ENCODE measurements at regions not wholly inside any gene's neighbourhood (a gene's known extent, or its start where the extent isn't known, plus 50 kb on each side); places are given as distances from the start of the nearest gene placed in this dataset.
"Not testable (repeated sequence)": the region's sequence is repeated elsewhere in the genome, so short reads cannot be mapped to it uniquely, and the experiment has no call there.

DNA sequence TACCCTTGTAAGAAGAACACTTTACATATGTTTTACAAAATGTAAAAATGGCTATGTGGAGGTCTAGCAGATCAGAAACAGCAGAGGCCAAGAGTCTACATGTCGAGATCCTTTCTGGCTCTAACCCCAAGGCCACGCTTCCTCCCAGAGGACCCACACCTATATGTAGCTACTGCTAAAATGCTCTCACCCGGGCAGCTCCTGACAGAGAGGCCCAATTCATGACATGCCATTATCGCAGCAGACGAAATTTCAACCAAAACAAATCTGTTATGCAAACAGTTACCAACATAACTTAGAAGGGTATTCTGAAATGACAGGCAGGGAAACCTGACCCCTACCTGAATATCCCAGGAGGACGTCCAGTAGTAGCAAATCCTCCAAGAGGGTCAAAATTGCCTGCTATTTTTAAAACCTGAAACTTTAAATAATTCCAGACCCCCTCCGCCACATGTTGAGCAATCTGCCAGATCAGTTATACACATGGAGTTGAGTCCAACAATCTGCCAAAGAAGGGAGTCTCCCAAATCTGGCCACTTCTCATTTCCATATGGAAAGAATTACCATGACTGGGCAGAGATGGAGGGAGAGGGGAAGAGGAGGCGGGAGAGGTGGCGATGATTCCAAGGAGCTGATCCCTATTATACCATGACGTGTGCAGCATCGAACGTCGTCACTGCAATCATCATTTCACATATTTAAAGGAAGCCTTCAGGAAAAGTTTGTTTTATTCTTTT, 192.9 kb upstream of the TBL1X start:
- DNase-seq, result no peak

DNA sequence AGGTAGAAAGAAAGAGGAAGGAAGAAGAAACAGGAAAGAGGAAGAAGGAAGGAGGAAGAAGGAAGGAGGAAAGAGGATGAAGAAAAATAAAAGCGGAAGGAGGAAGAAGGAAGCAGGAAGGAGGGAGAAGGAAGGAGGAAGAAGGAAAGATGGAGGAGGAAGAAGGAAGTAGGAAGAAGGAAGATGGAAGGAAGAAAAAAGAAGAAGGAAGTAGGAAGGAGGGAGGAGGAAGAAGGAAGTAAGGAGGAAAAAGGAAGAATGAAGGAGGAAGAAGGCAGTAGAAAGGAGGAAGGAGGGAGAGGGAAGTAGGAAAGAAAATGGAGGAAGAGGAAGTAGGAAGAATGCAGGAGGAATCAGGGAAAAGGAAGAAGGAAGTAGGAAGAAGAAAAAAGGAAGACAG, 191.1 kb upstream of the TBL1X start:
- DNase-seq, result no peak

- DNase-seq, result no peak
Observed at GRCh38 chrX:9278475-9279233, 186.2 kb upstream of the TBL1X start.

DNA sequence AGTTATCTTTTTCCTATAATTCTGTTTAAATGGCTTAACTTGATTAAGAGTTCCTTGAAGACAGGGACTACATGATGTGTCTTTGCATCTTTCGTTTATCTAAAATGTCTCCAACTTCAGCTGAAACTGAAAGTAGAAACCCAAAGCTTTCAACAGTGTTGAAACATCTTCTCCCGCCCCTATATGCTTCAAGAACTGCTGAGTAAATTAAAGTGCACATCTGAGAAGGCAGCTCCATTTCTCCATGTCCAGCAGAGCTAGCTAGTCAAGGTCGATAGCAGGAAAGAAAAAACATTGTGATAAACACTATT, 185.7 kb upstream of the TBL1X start:
- no peak for DNase-seq

DNA sequence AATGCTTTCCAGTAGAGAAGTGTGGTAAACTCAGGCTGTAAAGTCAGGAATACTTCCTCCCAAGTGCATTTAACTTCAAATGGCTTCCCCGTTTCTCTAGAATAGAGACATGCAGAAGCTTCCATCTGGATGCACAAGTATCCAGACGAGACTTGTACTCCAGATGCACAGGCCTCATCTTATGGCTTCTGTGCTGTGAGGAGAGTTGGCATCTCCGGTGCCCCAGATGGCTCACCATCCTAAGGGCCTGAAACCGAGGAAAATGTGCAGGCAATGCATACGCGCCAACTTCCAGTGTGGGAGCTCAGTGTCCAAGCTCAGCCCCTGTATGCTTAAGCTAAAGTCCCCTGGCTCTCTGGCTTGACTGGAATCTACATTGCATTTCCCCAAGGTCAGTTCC, 184.0 kb upstream of the TBL1X start:
- DNase-seq, result no peak

- no peak for DNase-seq
Observed at GRCh38 chrX:9282325-9282724, 182.5 kb upstream of the TBL1X start.

DNA sequence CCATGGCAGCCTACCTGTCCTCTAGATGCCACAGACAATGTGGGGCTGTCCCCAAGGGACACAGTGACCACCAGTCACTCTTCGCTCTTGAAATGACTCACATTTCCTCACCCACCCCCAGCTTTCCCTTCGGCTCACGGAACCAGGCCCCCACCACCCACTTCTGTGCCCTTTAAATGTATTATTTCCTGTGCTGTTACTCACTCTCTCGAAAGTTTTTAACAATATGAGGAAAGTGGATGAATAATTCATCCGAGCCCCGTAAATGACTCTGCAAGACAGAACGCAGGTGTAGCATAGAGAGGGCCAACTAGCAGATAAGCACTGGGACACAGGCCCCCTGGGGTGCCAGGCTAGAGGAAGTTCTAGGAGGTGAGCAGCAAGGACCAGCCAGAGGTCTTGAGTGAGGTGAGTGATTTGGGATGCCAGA, 179.5 kb upstream of the TBL1X start:
- peak; percentile 77 to 78 for DNase-seq

- no peak for DNase-seq
Observed at GRCh38 chrX:9286234-9286633, 178.6 kb upstream of the TBL1X start.

GRCh38 chrX:9291629-9292028, 173.2 kb upstream of the TBL1X start:
- no peak for DNase-seq

- DNase-seq, result no peak
Observed at GRCh38 chrX:9293051-9293496, 171.8 kb upstream of the TBL1X start.

DNA sequence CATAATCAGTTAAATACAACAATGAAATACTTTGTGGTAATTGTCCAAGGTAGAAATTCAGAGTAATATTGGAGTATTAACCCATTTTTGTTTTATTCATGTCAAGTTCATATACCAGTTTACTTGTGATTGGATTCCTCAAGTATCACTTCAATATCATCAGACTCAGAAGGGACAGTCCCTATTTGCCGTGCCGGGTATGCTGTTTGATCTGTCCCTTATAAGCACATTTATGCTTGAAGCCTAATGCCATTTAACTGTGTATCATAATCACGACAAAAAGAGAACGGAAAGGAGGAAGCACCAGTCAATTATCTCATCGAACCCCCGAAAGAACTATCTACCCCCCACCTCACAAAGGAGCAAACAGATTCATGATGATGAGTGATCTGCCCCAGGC, 171.0 kb upstream of the TBL1X start:
- no peak for DNase-seq

GRCh38 chrX:9295551-9295950, 169.3 kb upstream of the TBL1X start:
- no peak for DNase-seq

DNA sequence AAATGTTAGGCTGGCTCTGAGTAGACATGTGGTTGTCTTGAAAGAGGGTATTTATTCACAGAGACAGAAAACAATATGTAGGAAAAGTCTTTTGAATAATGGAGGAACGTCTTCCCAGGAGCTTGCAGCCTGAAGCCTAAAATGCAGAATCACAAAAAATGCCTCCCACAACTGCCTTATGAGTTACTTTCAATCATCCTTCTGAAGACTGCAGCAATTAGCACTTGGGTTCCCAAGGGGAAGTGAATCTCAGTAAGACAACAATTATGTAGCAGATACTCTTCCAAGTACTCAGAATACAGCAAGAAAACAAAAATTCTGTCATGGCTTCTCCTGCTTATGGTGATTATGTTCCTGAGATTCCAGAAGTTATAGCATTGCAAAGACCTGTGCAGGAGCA, 166.6 kb upstream of the TBL1X start:
- no peak for DNase-seq

GRCh38 chrX:9299681-9300080, 165.2 kb upstream of the TBL1X start:
- not testable (repeated sequence) for DNase-seq

- DNase-seq, result no peak
Observed at GRCh38 chrX:9301836-9302235, 163.0 kb upstream of the TBL1X start.

DNA sequence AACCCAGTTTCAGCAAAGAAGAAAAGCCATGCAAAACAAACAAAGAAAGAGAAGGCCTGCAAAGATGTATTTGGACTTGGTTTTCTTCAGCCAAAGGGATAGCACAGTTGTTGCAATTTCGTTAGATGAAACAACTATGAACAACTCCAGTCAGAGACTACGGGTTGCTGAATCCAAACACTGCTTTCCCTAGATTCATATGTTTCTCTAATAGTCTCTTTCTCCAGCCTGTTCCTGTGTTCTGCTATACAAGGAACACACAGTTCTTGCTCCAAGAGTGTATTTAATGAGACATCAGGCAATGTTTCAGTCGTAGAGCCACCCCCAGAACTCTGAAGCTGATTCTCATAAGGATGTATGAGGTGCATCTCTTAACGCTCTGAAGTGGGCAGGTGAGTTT, 162.5 kb upstream of the TBL1X start:
- no peak for DNase-seq

GRCh38 chrX:9308426-9308825, 156.4 kb upstream of the TBL1X start:
- no peak for DNase-seq

DNA sequence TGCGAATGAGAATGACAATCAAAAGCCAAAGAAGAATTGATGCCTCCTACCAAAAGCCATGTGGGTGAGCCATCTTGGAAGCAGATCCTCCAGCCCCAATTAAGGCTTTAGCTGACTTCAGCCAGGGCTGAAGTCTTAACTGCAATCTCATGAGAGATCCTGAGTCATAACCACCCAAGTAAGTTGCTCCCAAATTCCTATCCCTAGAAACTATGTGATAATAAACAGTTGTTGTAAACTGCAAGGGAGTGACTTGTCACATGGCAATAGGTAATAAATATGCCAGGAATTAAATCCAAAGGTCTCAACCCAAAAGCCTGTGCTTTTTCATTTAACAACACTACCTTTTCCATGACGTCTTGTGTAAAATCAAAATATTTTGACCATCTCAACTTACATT, 154.2 kb upstream of the TBL1X start:
- no peak for DNase-seq

DNA sequence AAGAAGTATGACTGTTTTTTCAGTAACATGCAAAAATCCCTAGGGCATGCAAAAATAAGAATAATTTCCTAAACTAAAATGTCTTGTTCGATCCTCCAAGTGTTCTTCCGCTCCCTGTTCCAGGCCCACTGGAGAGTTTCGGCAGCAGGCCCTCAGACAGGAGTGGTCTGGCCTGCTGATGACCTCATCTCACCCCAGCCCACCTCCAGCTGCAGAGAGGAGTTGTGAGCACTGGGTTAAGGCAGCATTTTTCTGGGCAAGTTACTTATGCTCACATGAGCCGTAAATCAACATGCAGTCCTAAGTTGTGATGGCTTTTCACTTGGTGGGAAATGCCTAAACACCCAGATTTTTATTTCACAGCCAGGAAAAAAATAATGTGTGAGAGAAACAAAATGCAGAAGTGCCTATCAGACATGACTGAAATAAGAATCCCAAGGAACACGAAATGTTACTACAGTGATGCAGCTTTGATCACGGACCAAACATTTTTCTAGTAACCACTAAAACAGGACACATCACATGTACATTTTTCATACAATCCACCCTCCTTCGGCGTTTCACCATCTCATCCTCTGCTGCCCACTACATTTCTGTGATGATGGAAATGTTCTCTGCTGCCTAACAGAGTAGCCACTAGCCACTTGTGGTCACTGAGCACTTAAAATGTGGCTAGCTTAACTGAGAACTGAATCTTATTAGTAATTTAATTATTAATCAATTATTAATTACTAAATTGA, 153.3 kb upstream of the TBL1X start:
- DNase-seq, result no peak

DNA sequence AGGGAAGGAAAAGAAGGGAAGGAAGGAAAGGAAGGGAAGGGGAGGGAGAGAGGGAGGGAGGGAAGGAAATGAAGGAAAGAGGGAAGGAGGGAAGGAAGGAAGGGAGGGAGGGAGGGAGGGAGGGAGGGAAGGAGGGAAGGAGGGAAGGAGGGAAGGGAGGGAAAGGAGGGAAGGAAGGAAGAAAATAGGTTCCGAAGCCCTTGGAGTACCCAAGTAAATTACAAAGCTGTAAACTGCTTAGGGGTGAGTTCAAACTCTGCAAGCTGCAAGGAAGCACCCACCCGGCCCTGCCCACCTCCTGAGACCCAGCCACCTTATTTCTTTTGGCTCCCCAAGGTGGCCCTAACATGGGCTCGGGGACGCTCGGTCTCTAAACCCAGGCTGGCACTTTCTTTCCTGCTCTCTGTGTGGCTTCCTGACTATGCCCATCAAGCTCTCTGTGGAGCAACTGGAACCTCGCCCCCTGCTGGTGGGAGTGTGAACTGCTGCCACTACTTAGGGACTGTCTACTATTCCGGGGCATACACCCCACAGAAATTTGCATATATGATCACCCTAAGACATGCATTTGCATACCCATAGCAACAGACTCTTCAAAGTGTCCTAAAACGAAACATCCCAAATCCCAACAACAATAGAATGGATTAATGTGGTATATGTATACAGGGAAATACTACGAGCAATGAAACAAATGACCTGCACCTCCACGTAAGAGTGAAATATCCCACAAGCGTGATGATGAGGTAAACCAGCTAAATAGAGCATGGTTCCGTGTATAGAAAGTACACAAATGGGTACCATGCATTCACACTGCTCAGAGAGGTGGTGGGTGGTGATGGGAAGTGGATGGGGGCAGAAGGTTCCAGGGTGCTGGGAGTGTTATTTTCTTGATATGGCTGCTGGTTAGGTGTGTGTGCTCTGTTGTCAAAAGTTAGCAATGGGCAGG, 151.7 kb upstream of the TBL1X start:
- peak; percentile 89 to 92 for DNase-seq

- no peak for DNase-seq
Observed at GRCh38 chrX:9315086-9315485, 149.8 kb upstream of the TBL1X start.

- DNase-seq, result no peak
Observed at GRCh38 chrX:9316096-9316495, 148.8 kb upstream of the TBL1X start.

- no peak for DNase-seq
Observed at GRCh38 chrX:9317176-9317575, 147.7 kb upstream of the TBL1X start.

Data from activated T-cell treated with anti-CD3 and anti-CD28 coated beads, Interleukin-2, amount 50 U/mL, for 48 hours (primary cell).